ENCODE measurements at regions not wholly inside any gene's neighbourhood (a gene's known extent, or its start where the extent isn't known, plus 50 kb on each side); places are given as distances from the start of the nearest gene placed in this dataset.

GRCh38 chr22:27455526-27455925, 346.0 kb downstream of the MN1 start:
- Histone ChIP-seq H3K4me1 (replicated peaks in 1 of 4; ENCODE audit: control insufficient read depth in 3 of 4, insufficient read depth in 4 of 4, low read length in 3 of 4) (peaks cover 3 to 16% (median 7%) of the 10 kb centered on the region in 4 experiments), H3K36me3 (ENCODE audit: control insufficient read depth in 2 of 4, insufficient read depth in 4 of 4, low read length in 3 of 4) (no peaks in the 10 kb centered on the region), H3K23me2 (ENCODE audit: low read depth, low read length) (peaks cover 7% of the 10 kb centered on the region; the same call in 1 of the 2 replicates), H3K23ac (ENCODE audit: insufficient read length) (no peak overlapping the region), H2BK12ac (ENCODE audit: low read depth, low read length) (no peak overlapping the region), H3K4me2 (ENCODE audit: insufficient read depth in 1 of 2, low read depth in 2 of 2, low read length in 2 of 2) (0 out of 4 replicates have a peak overlapping the region, but pooled peaks of 1 of the 2 experiments have one; percentile 14), H4K20me1 (replicated peaks in 1 of 2; ENCODE audit: control insufficient read depth in 1 of 2, insufficient read depth in 2 of 2, low read length in 2 of 2) (no peaks in the 10 kb centered on the region), H2AK5ac (ENCODE audit: low read depth, low read length) (no peak overlapping the region), H4K5ac (ENCODE audit: insufficient read length, low read depth, low read length) (no peak overlapping the region), H2BK15ac (ENCODE audit: low read length) (no peak overlapping the region), H2BK5ac (ENCODE audit: low read depth, low read length) (no peak overlapping the region), H2BK120ac (replicated peaks; ENCODE audit: low read depth, low read length) (no peak overlapping the region), H4K8ac (ENCODE audit: extremely low read depth, insufficient read depth, low read length) (no peak overlapping the region), H3K56ac (replicated peaks; ENCODE audit: insufficient read length, low read depth, low read length) (no peak overlapping the region), H3K14ac (ENCODE audit: insufficient read length) (no peak overlapping the region), H2AFZ (ENCODE audit: low read length) (no peak overlapping the region), H3K18ac (ENCODE audit: extremely low read depth, low read length) (no peak overlapping the region), H3K27me3 (replicated peaks in 1 of 4; ENCODE audit: control insufficient read depth in 3 of 4, extremely low read depth in 1 of 4, insufficient read depth in 3 of 4, low read length in 3 of 4) (no peaks in the 10 kb centered on the region; a peak in 1 of 7 replicates), H4K91ac (replicated peaks; ENCODE audit: insufficient read length, low read length) (no peak overlapping the region), H3K4ac (replicated peaks; ENCODE audit: insufficient read length, low read depth, low read length) (no peak overlapping the region), H3K9me3 (ENCODE audit: insufficient read depth in 2 of 2, low read depth in 1 of 2, low read length in 1 of 2) (0 out of 4 replicates have a peak, but pooled peaks cover 0 to under 1% of the 10 kb centered on the region in 2 experiments), H3K4me3 (ENCODE audit: extremely low read depth in 1 of 4, insufficient read depth in 2 of 4, low read depth in 3 of 4, low read length in 4 of 4) (no peak overlapping the region), H2BK20ac (ENCODE audit: low read length) (no peak overlapping the region), H3K79me2 (ENCODE audit: control insufficient read depth in 1 of 2, insufficient read depth in 2 of 2, low read length in 2 of 2) (no peaks in the 10 kb centered on the region), H3K27ac (ENCODE audit: low read depth, low read length) (no peak overlapping the region), H3K79me1 (ENCODE audit: low read depth, low read length) (no peaks in the 10 kb centered on the region), H3K9ac (replicated peaks in 1 of 4; ENCODE audit: extremely low read depth in 1 of 4, low read depth in 3 of 4, low read length in 3 of 4) (no peak overlapping the region)
- whole genome bisulfite sequencing, 2 experiments (ENCODE audit: extremely low coverage in 1 of 2, insufficient coverage in 1 of 2, insufficient read length in 1 of 2, insufficient replicate concordance in 2 of 2, low coverage in 1 of 2, low lambda C conversion rate in 2 of 2, missing lambda C conversion rate in 1 of 2), result 85% methylated on average over 2 of the region's 2 CpGs; no CpG with 5 or more reads in 1 of the 2 experiments
- ChIA-PET POLR2A (ENCODE audit: partially characterized antibody) (no interaction called here), CTCF (ENCODE audit: partially characterized antibody) (no interaction called here)
- DNase-seq (ENCODE audit: low read depth in 1 of 2, low spot score in 2 of 2), result no peak
- FAIRE-seq, result no peak
- TF ChIP-seq EZH2 (IDR thresholded peaks at IDR 0.05; ENCODE audit: low read depth, low read length, severe bottlenecking) (no peak), RFX5 (IDR thresholded peaks at IDR 0.05; ENCODE audit: borderline replicate concordance, low read depth, low read length) (no peak), SIRT6 (IDR thresholded peaks at IDR 0.05; ENCODE audit: low read length) (no peak), SUZ12 (IDR thresholded peaks at IDR 0.05; ENCODE audit: low read length) (no peak), HDAC2 (IDR thresholded peaks at IDR 0.05; ENCODE audit: borderline replicate concordance in 1 of 2, low read depth in 2 of 2, low read length in 2 of 2) (no peak), GABPA (IDR thresholded peaks at IDR 0.05; ENCODE audit: borderline replicate concordance, insufficient read depth, low read length) (no peak), USF2 (IDR thresholded peaks at IDR 0.05; ENCODE audit: low read length) (no peak), MAFK (IDR thresholded peaks at IDR 0.05; ENCODE audit: low read depth, low read length) (no peak), BRCA1 (IDR thresholded peaks at IDR 0.05; ENCODE audit: low read depth, low read length) (no peak), CBX5 (IDR thresholded peaks at IDR 0.05; ENCODE audit: low read depth, low read length) (no peak), JUN (IDR thresholded peaks at IDR 0.05; ENCODE audit: low read depth, low read length) (no peak), NANOG (IDR thresholded peaks at IDR 0.05; ENCODE audit: insufficient read depth, low read depth, low read length, poor library complexity, severe bottlenecking) (no peak)

Measured in H1 (cell line).